Spleen (tissue), 11 donors: ENCODE measurements at regions not wholly inside any gene's neighbourhood (a gene's known extent, or its start where the extent isn't known, plus 50 kb on each side); places are given as distances from the start of the nearest gene placed in this dataset.

Experiments
- DNase-seq: peaks from one replicate; pipeline ENCODE4 v3.0.0-alpha.2; 2020
- H3K27ac ChIP-seq, 8 donors: fragments of 200-600 bp; sonication (generic) in 7 of 8; 1 replicate in 4 of 8; 2 replicates in 4 of 8; pipeline versions ENCODE4 v1.5.0 to v1.8.0; 2016 to 2021; ENCODE audit warnings: inconsistent platforms in 4 of 8, mild to moderate bottlenecking in 4 of 8, moderate library complexity in 1 of 8
- H3K27me3 ChIP-seq, 7 donors: fragments of 200-600 bp; sonication (generic) in 6 of 7; replicated peaks in 1 of 7; 1 replicate in 4 of 7; 2 replicates in 3 of 7; pipeline versions ENCODE4 v1.5.0 to v1.8.0; 2016 to 2021; ENCODE audit warnings: inconsistent platforms in 3 of 7, mild to moderate bottlenecking in 1 of 7
- H3K36me3 ChIP-seq, 6 donors: fragments of 200-600 bp; sonication (generic) in 5 of 6; 1 replicate in 4 of 6; 2 replicates in 2 of 6; pipeline versions ENCODE4 v1.5.0 to v1.8.0; 2016 to 2021; ENCODE audit warnings: inconsistent platforms in 2 of 6
- H3K4me1 ChIP-seq, 6 donors: fragments of 200-600 bp; sonication (generic) in 5 of 6; 1 replicate in 3 of 6; 2 replicates in 3 of 6; pipeline versions ENCODE4 v1.5.0 to v1.8.0; 2016 to 2021; ENCODE audit warnings: inconsistent platforms in 3 of 6
- H3K4me3 ChIP-seq, 8 donors: fragments of 200-600 bp; sonication (generic) in 7 of 8; 1 replicate in 4 of 8; 2 replicates in 4 of 8; pipeline versions ENCODE4 v1.5.0 to v1.8.0; 2016 to 2021; ENCODE audit warnings: inconsistent platforms in 4 of 8, mild to moderate bottlenecking in 4 of 8, moderate library complexity in 2 of 8
- H3K9me3 ChIP-seq, 8 donors: fragments of 200-600 bp; sonication (generic) in 7 of 8; 1 replicate in 4 of 8; 2 replicates in 4 of 8; pipeline versions ENCODE4 v1.5.0 to v1.8.0; 2016 to 2021; ENCODE audit warnings: inconsistent platforms in 4 of 8
- POLR2A ChIP-seq, 3 donors: fragments of 450-650 bp; IDR thresholded peaks; one replicate each; pipeline ENCODE4 v1.5.1; 2017; ENCODE audit warnings: antibody characterized with exemption in 3 of 3, mild to moderate bottlenecking in 1 of 3
- POLR2AphosphoS5 ChIP-seq, 3 donors: sonication (generic); formaldehyde crosslinking; IDR thresholded peaks; one replicate each; pipeline ENCODE4 v1.5.1; 2017; ENCODE audit warnings: antibody characterized with exemption in 3 of 3
- WGBS, 5 donors: extraction: QIAGEN DNeasy Blood & Tissue Kit in 3 of 5; methylation state at CpG; one replicate each; pipeline versions ENCODE4 v1.1.5 to v1.1.7; 2013 to 2018; 5-methylcytosine and 5-hydroxymethylcytosine counted together
- intact Hi-C: fragments of 100-400 bp; cut with DNase I; formaldehyde crosslinking; loops from one replicate; pipeline ENCODE4 v1.15.0; 2023; ENCODE audit warnings: low total_unique reads
- TF ChIP-seq, protein P1 (sequence below), 11 experiments: fragments of 200-600 bp in 7 of 11; fragments of 450-650 bp in 4 of 11; sonication (generic) in 4 of 11; IDR thresholded peaks in 8 of 11; conservative IDR thresholded peaks in 3 of 11; 1 replicate in 7 of 11; 2 replicates in 4 of 11; pipeline versions ENCODE4 v1.4.0 to v1.8.0; 2016 to 2021; ENCODE audit warnings: antibody characterized with exemption in 11 of 11, inconsistent platforms in 4 of 11, mild to moderate bottlenecking in 1 of 11
- donor health status: healthy with polysubstance abuse.
- donor health status: DM: no; HTN: no; CAD: no; lungs with moderate emphysema.
- donor health status: DM: no; HTN: no; CAD: no.
- donor health status: Bipolar disorder and iron deficiency.
- donor health status: healthy.
- donor health status: DM: no; HTN: no; CAD: no.
- donor health status: DM: yes; HTN: yes; CAD: no.

DNA sequence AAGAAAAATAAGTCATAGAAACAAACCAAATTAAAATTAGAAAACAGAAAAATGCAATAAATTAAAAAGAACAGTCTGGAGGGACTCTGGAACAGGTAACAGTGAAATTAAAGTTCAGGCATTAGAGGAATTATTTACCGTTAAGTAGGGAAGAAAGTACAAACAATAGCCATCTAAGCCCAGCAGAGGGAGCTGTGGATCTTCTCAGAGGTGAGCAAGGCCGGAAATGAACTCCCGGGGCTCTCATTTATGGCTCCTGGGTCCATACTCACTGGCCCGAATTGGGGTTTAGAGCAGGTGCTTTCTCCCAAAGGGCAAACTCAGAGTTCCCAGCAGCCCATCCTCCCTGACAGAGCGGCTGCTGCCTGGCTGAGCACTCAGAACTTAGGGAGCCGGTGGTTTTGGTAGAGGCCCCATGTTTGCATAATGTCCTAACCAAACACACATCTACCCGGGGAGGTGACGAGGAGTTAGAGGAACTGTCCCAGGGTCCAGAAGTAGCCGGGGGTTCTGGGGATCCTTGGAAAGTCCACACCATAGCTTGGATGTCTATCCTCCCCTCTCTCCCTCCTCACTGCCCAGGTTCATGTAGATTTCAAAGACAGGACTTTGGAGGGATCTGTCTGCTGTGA is 87.8 kb upstream of the VPREB1 start:
- DNase-seq, result peak; percentile 82
- Histone ChIP-seq H3K4me1 (peaks cover 0 to 51% (median 15%) of the 10 kb centered on the region in 6 donors), H3K9me3 (no peaks in the 10 kb centered on the region), H3K36me3 (no peaks in the 10 kb centered on the region), H3K4me3 (peak overlapping the region in 1 of 8 donors; percentile 36), H3K27me3 (peaks cover 0 to 5% (median 0%) of the 10 kb centered on the region in 7 donors), H3K27ac (peak overlapping the region in 7 of 8 donors; percentile 24 to 85 (median 75))
- WGBS, 5 donors, result 20 to 31% (median 26%) methylated on average over 9 of the region's 9 CpGs
- intact Hi-C loops, result no loop called here
- TF ChIP-seq, protein P1, sequence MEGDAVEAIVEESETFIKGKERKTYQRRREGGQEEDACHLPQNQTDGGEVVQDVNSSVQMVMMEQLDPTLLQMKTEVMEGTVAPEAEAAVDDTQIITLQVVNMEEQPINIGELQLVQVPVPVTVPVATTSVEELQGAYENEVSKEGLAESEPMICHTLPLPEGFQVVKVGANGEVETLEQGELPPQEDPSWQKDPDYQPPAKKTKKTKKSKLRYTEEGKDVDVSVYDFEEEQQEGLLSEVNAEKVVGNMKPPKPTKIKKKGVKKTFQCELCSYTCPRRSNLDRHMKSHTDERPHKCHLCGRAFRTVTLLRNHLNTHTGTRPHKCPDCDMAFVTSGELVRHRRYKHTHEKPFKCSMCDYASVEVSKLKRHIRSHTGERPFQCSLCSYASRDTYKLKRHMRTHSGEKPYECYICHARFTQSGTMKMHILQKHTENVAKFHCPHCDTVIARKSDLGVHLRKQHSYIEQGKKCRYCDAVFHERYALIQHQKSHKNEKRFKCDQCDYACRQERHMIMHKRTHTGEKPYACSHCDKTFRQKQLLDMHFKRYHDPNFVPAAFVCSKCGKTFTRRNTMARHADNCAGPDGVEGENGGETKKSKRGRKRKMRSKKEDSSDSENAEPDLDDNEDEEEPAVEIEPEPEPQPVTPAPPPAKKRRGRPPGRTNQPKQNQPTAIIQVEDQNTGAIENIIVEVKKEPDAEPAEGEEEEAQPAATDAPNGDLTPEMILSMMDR (IDR thresholded peaks at IDR 0.05 in 8 of 11, conservative IDR thresholded peaks at IDR 0.05 in 3 of 11), result peak; percentile 54 to 81 (median 76)
- TF ChIP-seq POLR2AphosphoS5 (IDR thresholded peaks at IDR 0.05), result peak in 2 of 3 donors; percentile 32 to 53
- no peak for TF ChIP-seq POLR2A (IDR thresholded peaks at IDR 0.05)

- peaks cover 0 to 51% (median 15%) of the 10 kb centered on the region in 6 donors for H3K4me1 ChIP-seq
- H3K4me3 ChIP-seq, result no peak overlapping the region
- WGBS, 5 donors, result 28 to 59% (median 31%) methylated on average over 2 of the region's 2 CpGs
- no peaks in the 10 kb centered on the region for H3K36me3 ChIP-seq
- TF ChIP-seq POLR2A (IDR thresholded peaks at IDR 0.05) (no peak), POLR2AphosphoS5 (IDR thresholded peaks at IDR 0.05) (no peak)
- TF ChIP-seq, protein P1 (IDR thresholded peaks at IDR 0.05 in 8 of 11, conservative IDR thresholded peaks at IDR 0.05 in 3 of 11), result no peak
- H3K9me3 ChIP-seq, result no peaks in the 10 kb centered on the region
- peak overlapping the region in 7 of 8 donors; percentile 24 to 85 (median 75) for H3K27ac ChIP-seq
- DNase-seq, result no peak
- intact Hi-C loops, result no loop called here
- H3K27me3 ChIP-seq, result peaks cover 0 to 5% (median 0%) of the 10 kb centered on the region in 7 donors
Measured at GRCh38 chr22:22156348-22156715, 88.3 kb upstream of the VPREB1 start.

GRCh38 chr22:22155607-22156006 is 89.0 kb upstream of the VPREB1 start:
- no peak for DNase-seq
- Histone ChIP-seq H3K4me1 (peaks cover 0 to 51% (median 15%) of the 10 kb centered on the region in 6 donors), H3K27ac (peak overlapping the region in 3 of 8 donors; percentile 22 to 85 (median 75)), H3K9me3 (no peaks in the 10 kb centered on the region), H3K4me3 (no peak overlapping the region), H3K27me3 (peaks cover 0 to 9% (median 0%) of the 10 kb centered on the region in 7 donors), H3K36me3 (no peaks in the 10 kb centered on the region)
- intact Hi-C loops, result no loop called here
- TF ChIP-seq POLR2AphosphoS5 (IDR thresholded peaks at IDR 0.05), result no peak
- TF ChIP-seq POLR2A (IDR thresholded peaks at IDR 0.05), result no peak
- TF ChIP-seq, protein P1 (IDR thresholded peaks at IDR 0.05 in 8 of 11, conservative IDR thresholded peaks at IDR 0.05 in 3 of 11), result no peak
- 64 to 86% (median 77%) methylated on average over 2 of the region's 2 CpGs for WGBS, 5 donors

DNA sequence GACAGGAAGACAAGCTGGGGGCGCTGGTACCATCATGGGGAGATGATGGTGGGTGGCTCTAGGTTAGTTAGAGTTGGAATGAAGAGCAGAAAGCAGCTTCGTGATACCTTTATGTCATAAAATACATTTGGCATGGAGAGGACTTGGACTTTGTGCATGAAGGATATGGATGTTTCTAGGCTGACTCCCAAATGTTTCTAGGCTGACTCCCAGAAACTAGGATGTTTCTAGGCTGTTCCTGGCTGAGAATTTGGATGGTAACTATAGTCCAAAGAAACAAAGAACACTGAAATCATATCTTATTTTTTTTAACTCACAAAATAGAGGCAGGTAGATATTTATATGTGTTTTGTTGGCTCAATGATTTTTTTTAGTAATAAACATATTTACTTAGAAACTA is 89.4 kb upstream of the VPREB1 start:
- peak overlapping the region in 1 of 8 donors; percentile 85 for H3K27ac ChIP-seq
- no peaks in the 10 kb centered on the region for H3K36me3 ChIP-seq
- 54 to 82% (median 62%) methylated on average over 2 of the region's 2 CpGs for WGBS, 5 donors
- no peak for DNase-seq
- H3K27me3 ChIP-seq, result peaks cover 0 to 12% (median 0%) of the 10 kb centered on the region in 7 donors
- H3K4me3 ChIP-seq, result no peak overlapping the region
- intact Hi-C loops, result no loop called here
- H3K4me1 ChIP-seq, result peaks cover 0 to 51% (median 15%) of the 10 kb centered on the region in 6 donors
- H3K9me3 ChIP-seq, result no peaks in the 10 kb centered on the region
- TF ChIP-seq, protein P1 (IDR thresholded peaks at IDR 0.05 in 8 of 11, conservative IDR thresholded peaks at IDR 0.05 in 3 of 11), result no peak
- TF ChIP-seq POLR2A (IDR thresholded peaks at IDR 0.05) (no peak), POLR2AphosphoS5 (IDR thresholded peaks at IDR 0.05) (no peak)
